ENCODE measurements at regions not wholly inside any gene's neighbourhood (a gene's known extent, or its start where the extent isn't known, plus 50 kb on each side); places are given as distances from the start of the nearest gene placed in this dataset.

DNA sequence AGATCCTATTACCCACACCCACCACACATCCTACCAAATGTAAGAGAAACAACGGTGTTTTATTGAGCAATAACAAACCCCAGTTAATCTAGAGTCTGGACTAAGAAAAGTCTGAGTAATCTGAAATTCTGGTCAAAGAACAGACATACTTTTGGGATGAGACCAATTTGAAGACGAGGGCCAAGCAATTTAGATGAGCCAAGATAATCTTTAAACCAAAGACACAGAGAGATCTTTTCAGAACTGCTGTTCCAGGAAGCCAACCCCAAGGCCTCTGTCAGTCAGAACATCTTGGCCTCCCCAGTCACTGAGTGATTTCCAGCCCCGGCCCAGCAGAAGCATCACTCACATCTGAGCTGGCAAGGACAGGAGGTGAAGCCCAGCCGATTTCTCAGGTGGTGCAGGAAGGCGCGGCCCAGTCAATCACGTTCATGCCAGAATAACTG, 118.5 kb upstream of the SYNDIG1 start:
- TF ChIP-seq, protein P1, sequence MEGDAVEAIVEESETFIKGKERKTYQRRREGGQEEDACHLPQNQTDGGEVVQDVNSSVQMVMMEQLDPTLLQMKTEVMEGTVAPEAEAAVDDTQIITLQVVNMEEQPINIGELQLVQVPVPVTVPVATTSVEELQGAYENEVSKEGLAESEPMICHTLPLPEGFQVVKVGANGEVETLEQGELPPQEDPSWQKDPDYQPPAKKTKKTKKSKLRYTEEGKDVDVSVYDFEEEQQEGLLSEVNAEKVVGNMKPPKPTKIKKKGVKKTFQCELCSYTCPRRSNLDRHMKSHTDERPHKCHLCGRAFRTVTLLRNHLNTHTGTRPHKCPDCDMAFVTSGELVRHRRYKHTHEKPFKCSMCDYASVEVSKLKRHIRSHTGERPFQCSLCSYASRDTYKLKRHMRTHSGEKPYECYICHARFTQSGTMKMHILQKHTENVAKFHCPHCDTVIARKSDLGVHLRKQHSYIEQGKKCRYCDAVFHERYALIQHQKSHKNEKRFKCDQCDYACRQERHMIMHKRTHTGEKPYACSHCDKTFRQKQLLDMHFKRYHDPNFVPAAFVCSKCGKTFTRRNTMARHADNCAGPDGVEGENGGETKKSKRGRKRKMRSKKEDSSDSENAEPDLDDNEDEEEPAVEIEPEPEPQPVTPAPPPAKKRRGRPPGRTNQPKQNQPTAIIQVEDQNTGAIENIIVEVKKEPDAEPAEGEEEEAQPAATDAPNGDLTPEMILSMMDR (IDR thresholded peaks at IDR 0.05) = no peak
- no peak for TF ChIP-seq POLR2A (IDR thresholded peaks at IDR 0.05)

All from heart left ventricle (tissue), 13 donors.